ENCODE measurements at regions not wholly inside any gene's neighbourhood (a gene's known extent, or its start where the extent isn't known, plus 50 kb on each side); places are given as distances from the start of the nearest gene placed in this dataset.

GRCh38 chrX:143240658-143241057 is 214.9 kb downstream of the SPANXN4 start:
- TF ChIP-seq CTCF (IDR thresholded peaks at IDR 0.05; ENCODE audit: insufficient read depth, low read depth, low read length) = no peak
- no peak for TF ChIP-seq EZH2 (IDR thresholded peaks at IDR 0.05; ENCODE audit: insufficient read depth, low read length)
